Progenitor cell of endocrine pancreas (in vitro differentiated cells): ENCODE measurements at regions not wholly inside any gene's neighbourhood (a gene's known extent, or its start where the extent isn't known, plus 50 kb on each side); places are given as distances from the start of the nearest gene placed in this dataset.
"Not testable (repeated sequence)": the region's sequence is repeated elsewhere in the genome, so short reads cannot be mapped to it uniquely, and the experiment has no call there.

Experiments used
- DNase-seq: peaks from one replicate; pipeline ENCODE4 v3.0.0; 2021; ENCODE audit warnings: low spot score; ENCODE audit not compliant: unreplicated experiment
- H3K27ac Mint-ChIP-seq: 2 replicates; pipeline ENCODE4 v1.8.0; 2021; ENCODE audit warnings: mild to moderate bottlenecking, moderate library complexity, mixed read lengths
- H3K27me3 Mint-ChIP-seq: 2 replicates; pipeline ENCODE4 v1.8.0; 2021; ENCODE audit warnings: mixed read lengths
- H3K36me3 Mint-ChIP-seq: 2 replicates; pipeline ENCODE4 v1.8.0; 2022; ENCODE audit warnings: mixed read lengths; ENCODE audit not compliant: insufficient read depth
- H3K4me1 Mint-ChIP-seq: 2 replicates; pipeline ENCODE4 v1.8.0; 2021; ENCODE audit warnings: low read depth, mixed read lengths
- H3K4me3 Mint-ChIP-seq: 2 replicates; pipeline ENCODE4 v1.8.0; 2021; ENCODE audit warnings: low read depth, mild to moderate bottlenecking, moderate library complexity, mixed read lengths
- H3K9me3 Mint-ChIP-seq: 2 replicates; pipeline ENCODE4 v1.8.0; 2021; ENCODE audit warnings: low read depth, mixed read lengths

- not testable (repeated sequence) for H3K4me1 Mint-ChIP-seq, DNase-seq, H3K27ac Mint-ChIP-seq, H3K36me3 Mint-ChIP-seq, H3K4me3 Mint-ChIP-seq, H3K27me3 Mint-ChIP-seq, H3K9me3 Mint-ChIP-seq
Observed at GRCh38 chr16:16638231-16638630, 259.3 kb downstream of the NPIPA7 start.

GRCh38 chr16:16638714-16639113, 259.8 kb downstream of the NPIPA7 start:
- not testable (repeated sequence) for H3K27ac Mint-ChIP-seq, DNase-seq, H3K4me3 Mint-ChIP-seq, H3K27me3 Mint-ChIP-seq, H3K9me3 Mint-ChIP-seq, H3K36me3 Mint-ChIP-seq, H3K4me1 Mint-ChIP-seq

- not testable (repeated sequence) for H3K4me1 Mint-ChIP-seq, DNase-seq, H3K4me3 Mint-ChIP-seq, H3K9me3 Mint-ChIP-seq, H3K36me3 Mint-ChIP-seq, H3K27me3 Mint-ChIP-seq, H3K27ac Mint-ChIP-seq
Observed at GRCh38 chr16:16643828-16644227, 264.9 kb downstream of the NPIPA7 start.

- H3K4me1 Mint-ChIP-seq, H3K4me3 Mint-ChIP-seq, H3K27me3 Mint-ChIP-seq, H3K36me3 Mint-ChIP-seq, H3K27ac Mint-ChIP-seq, H3K9me3 Mint-ChIP-seq, DNase-seq: not testable (repeated sequence)
Observed at GRCh38 chr16:16648002-16648401, 269.1 kb downstream of the NPIPA7 start.

GRCh38 chr16:16672180-16672812, 293.4 kb downstream of the NPIPA7 start:
- not testable (repeated sequence) for H3K36me3 Mint-ChIP-seq, H3K4me1 Mint-ChIP-seq

GRCh38 chr16:16674820-16675219, 295.9 kb downstream of the NPIPA7 start:
- H3K4me1 Mint-ChIP-seq, H3K9me3 Mint-ChIP-seq, H3K36me3 Mint-ChIP-seq, H3K27ac Mint-ChIP-seq, H3K4me3 Mint-ChIP-seq, DNase-seq, H3K27me3 Mint-ChIP-seq: not testable (repeated sequence)

More at GRCh38 chr16:16672180-16672812, 293.4 kb downstream of the NPIPA7 start:
- DNase-seq, H3K9me3 Mint-ChIP-seq, H3K27me3 Mint-ChIP-seq, H3K4me3 Mint-ChIP-seq, H3K27ac Mint-ChIP-seq: not testable (repeated sequence)

GRCh38 chr16:16721849-16722248, 342.9 kb downstream of the NPIPA7 start:
- not testable (repeated sequence) for H3K27me3 Mint-ChIP-seq, DNase-seq, H3K36me3 Mint-ChIP-seq, H3K27ac Mint-ChIP-seq, H3K4me3 Mint-ChIP-seq, H3K9me3 Mint-ChIP-seq, H3K4me1 Mint-ChIP-seq

GRCh38 chr16:16722666-16723065, 343.7 kb downstream of the NPIPA7 start:
- not testable (repeated sequence) for H3K27me3 Mint-ChIP-seq, H3K9me3 Mint-ChIP-seq, H3K27ac Mint-ChIP-seq, H3K4me3 Mint-ChIP-seq, H3K36me3 Mint-ChIP-seq, H3K4me1 Mint-ChIP-seq, DNase-seq

GRCh38 chr16:16723819-16724519, 345.0 kb downstream of the NPIPA7 start:
- not testable (repeated sequence) for H3K27ac Mint-ChIP-seq, H3K9me3 Mint-ChIP-seq, H3K4me1 Mint-ChIP-seq, H3K27me3 Mint-ChIP-seq, H3K4me3 Mint-ChIP-seq, DNase-seq, H3K36me3 Mint-ChIP-seq

GRCh38 chr16:16727048-16727447, 348.1 kb downstream of the NPIPA7 start:
- not testable (repeated sequence) for H3K4me3 Mint-ChIP-seq, H3K4me1 Mint-ChIP-seq, H3K36me3 Mint-ChIP-seq, DNase-seq, H3K27ac Mint-ChIP-seq, H3K27me3 Mint-ChIP-seq, H3K9me3 Mint-ChIP-seq

- not testable (repeated sequence) for H3K27ac Mint-ChIP-seq, H3K27me3 Mint-ChIP-seq, DNase-seq, H3K36me3 Mint-ChIP-seq, H3K9me3 Mint-ChIP-seq, H3K4me3 Mint-ChIP-seq, H3K4me1 Mint-ChIP-seq
Observed at GRCh38 chr16:16742573-16742972, 363.6 kb downstream of the NPIPA7 start.

GRCh38 chr16:16754992-16755667, 376.2 kb downstream of the NPIPA7 start:
- not testable (repeated sequence) for H3K27ac Mint-ChIP-seq, H3K9me3 Mint-ChIP-seq, H3K27me3 Mint-ChIP-seq, H3K4me3 Mint-ChIP-seq, H3K4me1 Mint-ChIP-seq, H3K36me3 Mint-ChIP-seq, DNase-seq
